Prostate gland (tissue), 2 donors: ENCODE measurements at regions not wholly inside any gene's neighbourhood (a gene's known extent, or its start where the extent isn't known, plus 50 kb on each side); places are given as distances from the start of the nearest gene placed in this dataset.

Source experiments
- DNase-seq: peaks from one replicate; pipeline ENCODE4 v3.0.0-alpha.2; 2019; ENCODE audit warnings: low spot score
- H3K27ac ChIP-seq, 2 donors: fragments of 200-600 bp; sonication (generic); 2 replicates each; pipeline ENCODE4 v1.5.1; 2017 to 2019
- H3K27me3 ChIP-seq: fragments of 200-600 bp; sonication (generic); replicated peaks from 2 replicates; pipeline ENCODE4 v1.5.1; 2019; ENCODE audit not compliant: insufficient read depth
- H3K36me3 ChIP-seq, 2 donors: fragments of 200-600 bp; sonication (generic); 1 replicate in 1 of 2; 2 replicates in 1 of 2; pipeline versions ENCODE4 v1.5.1 to v1.8.1; 2017 to 2019
- H3K4me1 ChIP-seq: fragments of 200-600 bp; sonication (generic); replicated peaks from 2 replicates; pipeline ENCODE4 v1.5.1; 2019
- H3K4me3 ChIP-seq, 2 donors: fragments of 200-600 bp; sonication (generic); 2 replicates each; pipeline ENCODE4 v1.5.1; 2017 to 2019
- H3K9me3 ChIP-seq: fragments of 200-600 bp; sonication (generic); 2 replicates; pipeline ENCODE4 v1.5.1; 2017
- CTCF ChIP-seq, 4 experiments: fragments of 200-600 bp in 2 of 4; fragments of 450-650 bp in 2 of 4; sonication (generic) in 2 of 4; IDR thresholded peaks; 1 replicate in 3 of 4; 2 replicates in 1 of 4; pipeline ENCODE4 v1.5.1; 2016 to 2019; ENCODE audit warnings: antibody characterized with exemption in 4 of 4, mild to moderate bottlenecking in 2 of 4, moderate library complexity in 2 of 4
- POLR2A ChIP-seq: fragments of 450-650 bp; IDR thresholded peaks from one replicate; pipeline ENCODE4 v1.6.1; 2016; ENCODE audit warnings: antibody characterized with exemption, mild to moderate bottlenecking
- POLR2AphosphoS5 ChIP-seq: sonication (generic); formaldehyde crosslinking; IDR thresholded peaks from one replicate; pipeline ENCODE4 v1.6.1; 2017; ENCODE audit warnings: antibody characterized with exemption
- WGBS: methylation state at CpG from one replicate; pipeline ENCODE4 v1.1.5; 2018; 5-methylcytosine and 5-hydroxymethylcytosine counted together
- intact Hi-C: fragments of 100-400 bp; cut with DNase I; formaldehyde crosslinking; loops from one replicate; pipeline ENCODE4 v1.14.2; 2022

GRCh38 chr3:66154444-66154861, 66.3 kb upstream of the SLC25A26 start:
- TF ChIP-seq POLR2A (no peak), CTCF (IDR thresholded peaks at IDR 0.05) (no peak), POLR2AphosphoS5 (no peak)
- H3K4me1 ChIP-seq = no peaks in the 10 kb centered on the region
- H3K36me3 ChIP-seq = no peaks in the 10 kb centered on the region
- intact Hi-C loops = loop anchor here (10.0 kb wide), 1 partner anchor 120 kb away; the partner anchor contains the start of gene MAGI1
- no peak overlapping the region for H3K27ac ChIP-seq
- DNase-seq = no peak
- H3K27me3 ChIP-seq = no peaks in the 10 kb centered on the region
- peak overlapping the region in 1 of 2 donors; percentile 11 for H3K4me3 ChIP-seq
- H3K9me3 ChIP-seq = no peaks in the 10 kb centered on the region
- 29% methylated on average over 9 of the region's 9 CpGs for WGBS

GRCh38 chr3:66153481-66154443, 67.0 kb upstream of the SLC25A26 start:
- WGBS = 22% methylated on average over 25 of the region's 25 CpGs

GRCh38 chr3:66152336-66152735, 68.5 kb upstream of the SLC25A26 start:
- intact Hi-C loops = loop anchor here (10.0 kb wide), 1 partner anchor 118 kb away; the partner anchor contains the start of gene MAGI1
- Histone ChIP-seq H3K9me3 (no peaks in the 10 kb centered on the region), H3K36me3 (no peaks in the 10 kb centered on the region), H3K27ac (no peak overlapping the region), H3K4me3 (no peak overlapping the region), H3K4me1 (no peaks in the 10 kb centered on the region), H3K27me3 (no peaks in the 10 kb centered on the region)
- TF ChIP-seq POLR2AphosphoS5 (no peak), CTCF (IDR thresholded peaks at IDR 0.05) (no peak), POLR2A (no peak)
- WGBS = 64% methylated on average over 2 of the region's 2 CpGs
- no peak for DNase-seq

More at GRCh38 chr3:66153481-66154443, 67.0 kb upstream of the SLC25A26 start:
- Histone ChIP-seq H3K27me3 (no peaks in the 10 kb centered on the region), H3K9me3 (no peaks in the 10 kb centered on the region), H3K4me3 (peak overlapping the region; percentile 11 to 12), H3K4me1 (no peaks in the 10 kb centered on the region), H3K36me3 (no peaks in the 10 kb centered on the region), H3K27ac (no peak overlapping the region)
- no peak for DNase-seq
- TF ChIP-seq CTCF (IDR thresholded peaks at IDR 0.05) (no peak), POLR2A (no peak), POLR2AphosphoS5 (no peak)
- intact Hi-C loops = loop anchor here (10.0 kb wide), 1 partner anchor 119 kb away; the partner anchor contains the start of gene MAGI1

- intact Hi-C loops = loop anchor here (10.0 kb wide), 1 partner anchor 116 kb away; the partner anchor contains the start of gene MAGI1
- 95% methylated on average over 5 of the region's 5 CpGs for WGBS
- no peak for DNase-seq
These were observed 69.8 kb upstream of the SLC25A26 start for GRCh38 chr3:66150977-66151376.

More at GRCh38 chr3:66150977-66151376, 69.8 kb upstream of the SLC25A26 start:
- H3K9me3 ChIP-seq = no peaks in the 10 kb centered on the region
- no peak overlapping the region for H3K27ac ChIP-seq
- TF ChIP-seq POLR2AphosphoS5 (no peak), CTCF (IDR thresholded peaks at IDR 0.05) (no peak), POLR2A (no peak)
- no peaks in the 10 kb centered on the region for H3K4me1 ChIP-seq
- H3K4me3 ChIP-seq = no peak overlapping the region
- H3K27me3 ChIP-seq = no peaks in the 10 kb centered on the region
- H3K36me3 ChIP-seq = no peaks in the 10 kb centered on the region
